ENCODE measurements at regions not wholly inside any gene's neighbourhood (a gene's known extent, or its start where the extent isn't known, plus 50 kb on each side); places are given as distances from the start of the nearest gene placed in this dataset.

DNA sequence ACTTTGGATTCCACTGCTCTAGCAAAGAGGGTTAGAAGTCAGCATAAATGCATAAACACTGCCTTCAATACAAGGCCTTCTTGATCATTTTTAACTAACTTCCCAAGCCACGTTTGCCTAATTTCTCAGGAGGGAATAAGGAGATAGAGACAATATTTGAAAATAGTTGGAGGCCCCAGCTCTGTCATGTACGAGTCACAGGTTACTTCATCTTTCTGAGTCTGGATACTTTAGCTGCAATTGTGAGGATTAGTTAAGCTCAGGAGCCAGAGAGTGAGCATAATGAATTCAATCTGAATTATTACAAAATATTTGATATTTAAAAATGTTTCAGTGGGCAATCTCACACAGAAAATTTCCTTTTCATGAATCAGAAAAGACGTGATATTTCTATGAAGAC is 298.9 kb downstream of the SHOX2 start:
- no peak for DNase-seq (ENCODE audit: low read depth, low spot score)
- in situ Hi-C loops (cut with HindIII; ENCODE audit: low sequenced_read_pairs): no loop called here
- no peak overlapping the region for H3K4me3 ChIP-seq (ENCODE audit: low read depth, low read length)
- TF ChIP-seq, protein P1, sequence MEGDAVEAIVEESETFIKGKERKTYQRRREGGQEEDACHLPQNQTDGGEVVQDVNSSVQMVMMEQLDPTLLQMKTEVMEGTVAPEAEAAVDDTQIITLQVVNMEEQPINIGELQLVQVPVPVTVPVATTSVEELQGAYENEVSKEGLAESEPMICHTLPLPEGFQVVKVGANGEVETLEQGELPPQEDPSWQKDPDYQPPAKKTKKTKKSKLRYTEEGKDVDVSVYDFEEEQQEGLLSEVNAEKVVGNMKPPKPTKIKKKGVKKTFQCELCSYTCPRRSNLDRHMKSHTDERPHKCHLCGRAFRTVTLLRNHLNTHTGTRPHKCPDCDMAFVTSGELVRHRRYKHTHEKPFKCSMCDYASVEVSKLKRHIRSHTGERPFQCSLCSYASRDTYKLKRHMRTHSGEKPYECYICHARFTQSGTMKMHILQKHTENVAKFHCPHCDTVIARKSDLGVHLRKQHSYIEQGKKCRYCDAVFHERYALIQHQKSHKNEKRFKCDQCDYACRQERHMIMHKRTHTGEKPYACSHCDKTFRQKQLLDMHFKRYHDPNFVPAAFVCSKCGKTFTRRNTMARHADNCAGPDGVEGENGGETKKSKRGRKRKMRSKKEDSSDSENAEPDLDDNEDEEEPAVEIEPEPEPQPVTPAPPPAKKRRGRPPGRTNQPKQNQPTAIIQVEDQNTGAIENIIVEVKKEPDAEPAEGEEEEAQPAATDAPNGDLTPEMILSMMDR (IDR thresholded peaks at IDR 0.05; ENCODE audit: low read depth, low read length): no peak

DNA sequence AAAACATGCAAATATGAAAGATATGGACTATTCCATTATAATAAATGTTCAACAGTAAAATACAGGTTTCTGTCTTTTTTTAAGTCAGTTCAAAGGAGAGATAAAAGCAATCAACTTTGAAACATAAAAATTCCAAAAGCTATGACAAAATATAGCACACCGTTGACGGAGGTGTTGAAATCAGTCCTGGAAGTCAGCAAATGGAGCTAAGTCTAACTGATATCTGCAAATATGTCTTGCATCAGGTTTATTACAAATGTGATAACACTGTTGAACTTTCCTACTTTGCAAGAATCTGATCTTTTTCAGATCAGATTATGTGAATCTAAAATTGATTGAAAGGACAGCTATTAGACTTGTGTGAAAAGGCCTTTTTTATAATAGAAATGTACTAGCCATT is 300.7 kb downstream of the SHOX2 start:
- in situ Hi-C loops (cut with HindIII; ENCODE audit: low sequenced_read_pairs): no loop called here
- no peak overlapping the region for H3K4me3 ChIP-seq (ENCODE audit: low read depth, low read length)
- TF ChIP-seq, protein P1 (IDR thresholded peaks at IDR 0.05; ENCODE audit: low read depth, low read length): no peak
- DNase-seq (ENCODE audit: low read depth, low spot score): no peak

DNA sequence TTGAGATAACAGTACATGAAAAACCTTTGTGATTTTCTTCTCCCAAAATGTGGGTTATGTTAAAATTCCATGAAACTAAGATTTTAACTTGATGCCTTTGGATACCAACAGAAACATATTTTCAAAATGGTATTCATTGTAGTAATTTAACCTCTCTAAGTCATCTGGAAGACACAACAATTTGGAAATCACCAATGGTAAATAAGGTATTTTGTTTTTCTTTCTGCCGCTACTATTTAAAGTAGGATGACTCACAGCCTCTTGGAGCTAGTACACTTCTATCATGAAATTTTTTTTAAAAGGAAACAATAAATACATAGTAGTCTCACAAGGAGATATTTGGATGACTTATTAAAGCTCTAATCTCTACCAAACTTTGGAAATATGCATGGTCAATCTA is 291.6 kb upstream of the VEPH1 start:
- peak; percentile 48 for DNase-seq (ENCODE audit: low read depth, low spot score)
- in situ Hi-C loops (cut with HindIII; ENCODE audit: low sequenced_read_pairs): no loop called here
- TF ChIP-seq, protein P1 (IDR thresholded peaks at IDR 0.05; ENCODE audit: low read depth, low read length): no peak
- no peak overlapping the region for H3K4me3 ChIP-seq (ENCODE audit: low read depth, low read length)

DNA sequence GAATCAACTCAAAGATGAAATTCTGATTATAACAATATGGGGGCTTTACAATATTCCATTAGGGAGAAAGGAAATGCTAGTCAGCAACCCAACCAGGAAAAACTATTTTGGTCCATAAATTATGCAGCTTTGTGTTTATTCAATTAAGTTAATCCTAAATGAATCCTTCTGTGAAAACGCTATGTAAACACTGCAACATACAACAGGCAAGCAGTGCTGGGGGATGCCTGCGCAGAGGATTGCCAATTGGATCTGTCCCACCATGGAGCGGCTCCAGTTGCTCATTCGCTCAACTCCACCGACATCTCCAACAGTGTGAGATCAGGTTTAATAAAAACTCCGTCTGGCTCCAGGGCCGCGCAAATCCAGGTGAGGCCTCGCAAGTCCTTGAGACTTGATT is 290.5 kb upstream of the VEPH1 start:
- in situ Hi-C loops (cut with HindIII; ENCODE audit: low sequenced_read_pairs): no loop called here

DNA sequence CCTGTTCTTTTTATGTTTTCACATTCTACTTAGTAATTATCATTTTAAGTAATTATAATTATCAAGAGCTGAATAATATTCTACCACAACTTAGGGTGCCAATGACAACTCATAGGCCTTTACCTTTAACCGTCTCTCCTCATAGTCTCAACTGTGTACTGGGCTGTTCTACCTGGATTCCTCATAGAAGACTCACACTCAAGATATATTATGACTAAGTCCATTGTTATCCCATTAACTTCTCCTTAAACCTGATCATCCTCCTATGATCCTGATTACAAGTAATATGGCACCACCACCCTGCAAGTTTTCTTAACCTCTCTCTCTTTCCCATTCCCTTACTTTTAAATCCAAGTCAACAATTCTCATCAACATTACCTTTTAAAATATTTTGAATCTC is 285.9 kb upstream of the VEPH1 start:
- DNase-seq (ENCODE audit: low read depth, low spot score): no peak
- in situ Hi-C loops (cut with HindIII; ENCODE audit: low sequenced_read_pairs): no loop called here
- H3K4me3 ChIP-seq (ENCODE audit: low read depth, low read length): no peak overlapping the region
- TF ChIP-seq, protein P1 (IDR thresholded peaks at IDR 0.05; ENCODE audit: low read depth, low read length): no peak

More for the DNA sequence above, 290.5 kb upstream of the VEPH1 start:
- no peak for DNase-seq (ENCODE audit: low read depth, low spot score)
- H3K4me3 ChIP-seq (ENCODE audit: low read depth, low read length): no peak overlapping the region
- TF ChIP-seq, protein P1 (IDR thresholded peaks at IDR 0.05; ENCODE audit: low read depth, low read length): no peak

DNA sequence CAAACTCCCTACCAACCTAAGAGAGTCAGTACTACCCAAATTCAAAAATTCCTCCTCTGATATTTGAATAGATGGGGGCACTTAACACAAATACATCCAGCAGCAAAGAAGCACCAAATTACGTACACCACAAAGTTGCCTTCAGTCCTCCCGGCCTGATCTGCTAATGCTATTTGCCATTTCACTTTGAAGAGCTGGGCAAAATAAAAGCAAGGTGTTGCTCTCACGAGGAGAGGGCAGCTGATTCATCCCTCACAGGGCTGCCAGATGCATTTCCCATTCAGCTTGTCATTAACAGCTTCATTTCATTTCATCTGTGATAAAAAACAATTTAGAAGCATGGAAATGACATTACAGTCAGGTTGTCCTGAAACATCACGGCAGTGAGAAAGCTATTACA is 283.4 kb upstream of the VEPH1 start:
- TF ChIP-seq, protein P1 (IDR thresholded peaks at IDR 0.05; ENCODE audit: low read depth, low read length): no peak
- H3K4me3 ChIP-seq (ENCODE audit: low read depth, low read length): no peak overlapping the region
- DNase-seq (ENCODE audit: low read depth, low spot score): no peak
- in situ Hi-C loops (cut with HindIII; ENCODE audit: low sequenced_read_pairs): no loop called here

DNA sequence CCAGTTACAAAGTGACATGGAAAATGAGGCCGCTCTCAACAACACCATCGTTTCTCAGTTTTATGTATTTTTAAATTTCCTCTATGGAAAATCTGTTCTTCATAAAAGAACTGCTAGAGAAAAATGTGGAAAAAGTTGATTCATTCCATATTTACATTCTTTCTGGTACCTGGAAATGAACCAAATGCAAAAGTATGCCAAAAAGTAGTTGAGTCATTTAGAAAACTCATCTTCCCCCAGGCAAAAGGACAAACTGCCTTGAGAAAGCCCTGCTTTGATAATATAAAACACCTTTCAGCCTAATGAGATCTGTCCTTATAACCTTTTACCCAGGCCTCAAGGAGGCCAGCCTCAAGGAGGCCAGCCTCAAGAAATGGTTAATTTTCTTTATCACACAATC is 283.0 kb upstream of the VEPH1 start:
- H3K4me3 ChIP-seq (ENCODE audit: low read depth, low read length): no peak overlapping the region
- DNase-seq (ENCODE audit: low read depth, low spot score): peak; percentile 82
- TF ChIP-seq, protein P1 (IDR thresholded peaks at IDR 0.05; ENCODE audit: low read depth, low read length): no peak
- in situ Hi-C loops (cut with HindIII; ENCODE audit: low sequenced_read_pairs): no loop called here
